Neural cell (in vitro differentiated cells): ENCODE measurements at regions not wholly inside any gene's neighbourhood (a gene's known extent, or its start where the extent isn't known, plus 50 kb on each side); places are given as distances from the start of the nearest gene placed in this dataset.

Source experiments
- H2AFZ ChIP-seq: fragments of 200-600, 300-800 bp; sonication (generic), shearing (Covaris generic); 2 replicates; pipeline ENCODE4 v1.6.0; 2014; ENCODE audit warnings: low read depth, mild to moderate bottlenecking, antibody characterized with exemption, low read length, moderate library complexity
- H3F3A ChIP-seq: fragments of 200-600 bp; shearing (Covaris generic); 2 replicates; pipeline ENCODE4 v1.6.1; 2016; ENCODE audit warnings: mild to moderate bottlenecking, moderate library complexity, mixed read lengths, antibody characterized with exemption, low read length; ENCODE audit not compliant: insufficient read depth, poor library complexity, severe bottlenecking
- H3K27ac ChIP-seq: fragments of 200-600, 300-800 bp; sonication (generic), shearing (Covaris generic); 2 replicates; pipeline ENCODE4 v1.5.1; 2014; ENCODE audit warnings: mild to moderate bottlenecking, low read length, moderate library complexity
- H3K27me3 ChIP-seq: fragments of 300-800, 200-600 bp; sonication (generic), shearing (Covaris generic); 2 replicates; pipeline ENCODE4 v1.6.0; 2014; ENCODE audit warnings: mild to moderate bottlenecking, low read depth, low read length, moderate library complexity; ENCODE audit not compliant: insufficient read depth
- H3K36me3 ChIP-seq: fragments of 300-800, 200-600 bp; sonication (generic), shearing (Covaris generic); 2 replicates; pipeline ENCODE4 v1.5.1; 2014; ENCODE audit warnings: mild to moderate bottlenecking, antibody characterized with exemption, low read length, moderate library complexity; ENCODE audit not compliant: insufficient read depth
- H3K4me2 ChIP-seq: fragments of 300-800, 200-600 bp; sonication (generic), shearing (Covaris generic); 2 replicates; pipeline ENCODE4 v1.6.0; 2014; ENCODE audit warnings: mild to moderate bottlenecking, low read length
- H3K4me3 ChIP-seq: fragments of 300-800, 200-600 bp; sonication (generic), shearing (Covaris generic); 2 replicates; pipeline ENCODE4 v1.5.1; 2014; ENCODE audit warnings: mild to moderate bottlenecking, low read length, moderate library complexity
- H3K79me2 ChIP-seq: fragments of 200-600 bp; shearing (Covaris generic); replicated peaks from 2 replicates; pipeline ENCODE4 v1.6.0; 2014; ENCODE audit warnings: mild to moderate bottlenecking, low read length, moderate library complexity; ENCODE audit not compliant: insufficient read depth
- H3K9ac ChIP-seq: fragments of 300-800, 200-600 bp; sonication (generic), shearing (Covaris generic); 2 replicates; pipeline ENCODE4 v1.6.1; 2016; ENCODE audit warnings: mild to moderate bottlenecking, low read length, mixed read lengths
- H3K9me2 ChIP-seq: fragments of 200-600 bp; shearing (Covaris generic); 2 replicates; pipeline ENCODE4 v1.6.1; 2016; ENCODE audit warnings: mild to moderate bottlenecking, low read length, mixed read lengths; ENCODE audit not compliant: insufficient read depth
- H3K9me3 ChIP-seq: fragments of 200-600, 300-800 bp; sonication (generic), shearing (Covaris generic); 2 replicates; pipeline ENCODE4 v1.6.1; 2016; ENCODE audit warnings: mild to moderate bottlenecking, mixed run types, low read length, moderate library complexity, mixed read lengths
- H4K20me1 ChIP-seq: fragments of 200-600 bp; shearing (Covaris generic); 2 replicates; pipeline ENCODE4 v1.6.1; 2016; ENCODE audit warnings: mild to moderate bottlenecking, mixed run types; ENCODE audit not compliant: insufficient read depth
- CTCF ChIP-seq: fragments of 450-650 bp; IDR thresholded peaks from 2 replicates; pipeline ENCODE4 v1.5.1; 2014; ENCODE audit warnings: antibody characterized with exemption, mild to moderate bottlenecking, moderate library complexity; ENCODE audit not compliant: poor library complexity, severe bottlenecking
- EP300 ChIP-seq: fragments of 450-650 bp; conservative IDR thresholded peaks from 2 replicates; pipeline ENCODE4 v1.6.1; 2014; ENCODE audit warnings: antibody characterized with exemption, mild to moderate bottlenecking, moderate library complexity; ENCODE audit not compliant: poor library complexity, severe bottlenecking
- EZH2 ChIP-seq: fragments of 200-600, 300-800 bp; shearing (Covaris generic), sonication (generic); IDR thresholded peaks from 2 replicates; pipeline ENCODE4 v1.6.1; 2014; ENCODE audit warnings: antibody characterized with exemption, low read length, borderline replicate concordance, mild to moderate bottlenecking; ENCODE audit not compliant: insufficient read depth, poor library complexity, severe bottlenecking
- MXI1 ChIP-seq: fragments of 450-650 bp; conservative IDR thresholded peaks from 2 replicates; pipeline ENCODE4 v1.6.1; 2014; ENCODE audit warnings: antibody characterized with exemption, mild to moderate bottlenecking; ENCODE audit not compliant: poor library complexity, severe bottlenecking
- POLR2AphosphoS5 ChIP-seq: IDR thresholded peaks from 2 replicates; pipeline ENCODE4 v1.6.1; 2012
- RAD21 ChIP-seq: fragments of 450-650 bp; conservative IDR thresholded peaks from 2 replicates; pipeline ENCODE4 v1.6.1; 2014; ENCODE audit warnings: antibody characterized with exemption, mild to moderate bottlenecking, moderate library complexity
- REST ChIP-seq: IDR thresholded peaks from 2 replicates; pipeline ENCODE4 v1.6.1; 2012; ENCODE audit warnings: borderline replicate concordance
- SMC3 ChIP-seq: fragments of 450-650 bp; conservative IDR thresholded peaks from 2 replicates; pipeline ENCODE4 v1.6.1; 2014; ENCODE audit warnings: antibody characterized with exemption, mild to moderate bottlenecking, moderate library complexity; ENCODE audit not compliant: poor library complexity
- TAF1 ChIP-seq: IDR thresholded peaks from 2 replicates; pipeline ENCODE4 v1.6.1; 2012; ENCODE audit warnings: low read depth

GRCh38 chr3:40623567-40623966, 98.8 kb downstream of the ZNF621 start:
- no peaks in the 10 kb centered on the region for H3K36me3 ChIP-seq
- H3K4me2 ChIP-seq: no peak overlapping the region
- no peaks in the 10 kb centered on the region for H4K20me1 ChIP-seq
- H3K27ac ChIP-seq: no peak overlapping the region
- peaks cover 4% of the 10 kb centered on the region for H3K9me3 ChIP-seq
- H3K9ac ChIP-seq: no peak overlapping the region
- no peaks in the 10 kb centered on the region for H3F3A ChIP-seq
- H2AFZ ChIP-seq: no peak overlapping the region
- no peaks in the 10 kb centered on the region for H3K9me2 ChIP-seq
- TF ChIP-seq CTCF (no peak), POLR2AphosphoS5 (no peak), SMC3 (no peak), EZH2 (no peak), TAF1 (no peak), REST (no peak), RAD21 (no peak), EP300 (no peak), MXI1 (no peak)
- no peaks in the 10 kb centered on the region for H3K27me3 ChIP-seq
- no peak overlapping the region for H3K4me3 ChIP-seq
- no peaks in the 10 kb centered on the region for H3K79me2 ChIP-seq

GRCh38 chr3:40624189-40624769, 99.5 kb downstream of the ZNF621 start:
- no peak overlapping the region for H3K4me3 ChIP-seq
- no peaks in the 10 kb centered on the region for H3K9me2 ChIP-seq
- H4K20me1 ChIP-seq: no peaks in the 10 kb centered on the region
- H3K4me2 ChIP-seq: no peak overlapping the region
- no peaks in the 10 kb centered on the region for H3F3A ChIP-seq
- H2AFZ ChIP-seq: no peak overlapping the region
- no peaks in the 10 kb centered on the region for H3K79me2 ChIP-seq
- no peak overlapping the region for H3K9ac ChIP-seq
- no peaks in the 10 kb centered on the region for H3K27me3 ChIP-seq
- no peaks in the 10 kb centered on the region for H3K36me3 ChIP-seq
- peaks cover 4% of the 10 kb centered on the region for H3K9me3 ChIP-seq
- TF ChIP-seq RAD21 (no peak), EP300 (no peak), SMC3 (no peak), EZH2 (no peak), TAF1 (no peak), POLR2AphosphoS5 (no peak), MXI1 (no peak)
- no peak overlapping the region for H3K27ac ChIP-seq
